ENCODE measurements at regions not wholly inside any gene's neighbourhood (a gene's known extent, or its start where the extent isn't known, plus 50 kb on each side); places are given as distances from the start of the nearest gene placed in this dataset.

- no peak for DNase-seq
Observed at GRCh38 chr2:5035057-5035488, 657.1 kb upstream of the SOX11 start.

DNA sequence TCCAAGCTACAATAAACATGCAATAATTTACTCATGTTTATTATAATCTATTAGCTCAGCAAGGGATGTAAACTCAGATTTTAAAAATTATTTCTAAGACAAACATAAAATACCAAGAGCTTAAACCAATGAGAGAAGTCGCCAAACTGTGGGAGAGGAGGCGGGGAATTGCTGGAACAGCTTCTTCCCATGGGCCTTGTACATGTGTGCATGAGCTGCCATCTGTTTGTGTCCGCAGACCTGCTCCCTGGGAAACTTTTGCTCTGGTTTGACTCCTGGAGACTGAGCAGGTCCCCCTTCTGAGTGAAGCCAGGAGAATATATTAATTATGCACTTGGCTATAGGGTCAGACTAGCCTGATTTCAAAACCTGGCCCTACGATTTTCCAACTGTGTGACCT lies 655.9 kb upstream of the SOX11 start:
- no peak for DNase-seq

GRCh38 chr2:5039241-5039975 lies 652.8 kb upstream of the SOX11 start:
- DNase-seq, result no peak

DNA sequence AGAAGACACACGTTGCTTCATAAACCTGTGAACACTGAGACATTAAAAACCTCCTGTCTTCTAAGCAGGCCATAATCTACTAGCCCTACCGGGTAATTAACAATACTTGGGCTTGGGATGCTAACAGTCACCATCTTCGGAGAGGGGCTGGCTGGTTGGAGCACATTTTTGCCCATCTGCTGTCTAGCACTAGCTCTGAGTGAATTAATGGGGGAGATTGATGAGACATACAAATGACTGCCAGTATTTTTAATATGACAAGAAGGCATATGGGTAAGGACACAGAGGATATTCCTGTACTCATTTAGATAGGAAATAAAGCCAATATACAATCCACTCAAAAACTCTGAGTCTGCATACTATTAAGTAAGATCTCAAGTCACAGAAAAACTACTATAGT lies 651.6 kb upstream of the SOX11 start:
- DNase-seq, result no peak

DNA sequence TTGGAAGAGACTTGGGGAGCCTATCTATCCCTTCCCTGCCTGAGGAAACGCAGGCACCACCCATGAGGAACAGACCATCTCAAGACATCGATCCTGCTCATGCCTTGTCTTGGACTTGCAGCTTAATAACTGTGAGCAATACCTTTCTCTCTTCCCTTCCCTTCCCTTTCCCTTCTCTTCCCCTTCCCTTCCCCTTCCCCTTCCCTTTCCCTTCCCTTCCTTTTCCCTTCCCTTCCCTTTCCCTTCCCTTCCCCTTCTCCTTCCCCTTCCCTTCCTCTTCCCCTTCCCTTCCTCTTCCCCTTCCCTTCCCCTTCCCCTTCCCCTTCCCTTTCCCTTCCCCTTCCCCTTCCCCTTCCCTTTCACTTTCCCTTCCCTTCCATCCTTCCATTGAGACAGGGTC lies 650.7 kb upstream of the SOX11 start:
- no peak for DNase-seq

- DNase-seq, result no peak
Observed at GRCh38 chr2:5042666-5043440, 649.3 kb upstream of the SOX11 start.

GRCh38 chr2:5051300-5051699 lies 640.9 kb upstream of the SOX11 start:
- DNase-seq, result no peak

GRCh38 chr2:5052905-5053304 lies 639.3 kb upstream of the SOX11 start:
- no peak for DNase-seq

GRCh38 chr2:5057891-5058351 lies 634.3 kb upstream of the SOX11 start:
- no peak for DNase-seq

GRCh38 chr2:5060956-5061355 lies 631.2 kb upstream of the SOX11 start:
- DNase-seq, result no peak

GRCh38 chr2:5064687-5065086 lies 627.5 kb upstream of the SOX11 start:
- no peak for DNase-seq

DNA sequence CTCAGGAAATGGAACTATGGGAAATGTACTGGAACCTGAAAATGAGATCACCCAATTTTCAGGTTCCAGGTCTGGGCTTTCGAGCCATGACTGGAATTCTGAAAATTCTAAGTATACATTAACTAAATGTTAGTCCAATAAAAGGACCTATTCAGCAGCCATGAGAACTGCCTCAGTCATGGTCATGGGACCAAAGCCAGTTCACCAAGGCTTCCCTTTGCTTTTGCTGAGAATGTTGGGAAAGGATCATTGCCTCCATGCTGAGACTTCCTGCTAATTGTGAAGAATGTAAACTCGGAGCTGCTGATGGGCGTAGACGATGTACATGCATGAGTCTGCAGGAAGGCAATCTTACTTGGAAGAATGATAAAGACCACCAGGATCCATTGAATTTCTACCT lies 624.4 kb upstream of the SOX11 start:
- DNase-seq, result no peak

DNA sequence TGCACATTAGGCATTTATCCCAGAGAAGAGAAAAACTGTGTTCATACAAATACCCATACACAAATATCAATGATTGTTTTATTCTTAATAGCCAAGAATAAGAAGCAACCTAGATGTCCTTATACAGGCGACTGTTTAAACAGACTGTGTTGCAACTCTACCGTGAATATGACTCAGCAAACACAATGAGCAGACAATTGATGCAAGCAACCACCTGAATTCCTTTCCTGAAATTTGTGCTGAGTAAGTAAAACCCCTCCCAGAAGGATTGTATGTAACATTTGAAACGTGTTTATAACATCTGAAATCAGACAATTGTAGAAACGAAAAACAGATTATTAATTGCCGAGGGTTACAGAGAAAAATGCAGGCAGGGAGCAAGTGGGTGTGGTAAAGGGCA lies 621.9 kb upstream of the SOX11 start:
- DNase-seq, result no peak

- DNase-seq, result no peak
Observed at GRCh38 chr2:5074733-5075132, 617.5 kb upstream of the SOX11 start.

DNA sequence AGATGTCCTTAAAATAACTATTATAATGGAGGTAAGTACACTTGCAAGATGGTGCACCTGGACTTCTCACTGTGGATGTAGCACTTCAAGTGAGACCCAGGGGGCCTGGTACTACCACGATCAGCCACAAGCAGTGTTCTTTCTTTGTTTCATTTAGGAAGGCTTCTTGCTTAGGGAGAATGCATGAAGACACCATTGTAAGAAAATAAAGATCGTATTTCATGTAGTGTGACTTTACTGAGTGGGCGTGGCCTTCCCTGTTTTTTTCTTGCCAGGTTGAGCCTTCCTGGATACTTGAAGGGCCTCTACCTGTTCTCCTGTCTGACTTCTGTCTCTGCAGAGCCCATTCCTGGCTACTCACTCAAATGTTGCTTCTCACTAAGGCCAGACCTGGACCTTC lies 615.6 kb upstream of the SOX11 start:
- no peak for DNase-seq

DNA sequence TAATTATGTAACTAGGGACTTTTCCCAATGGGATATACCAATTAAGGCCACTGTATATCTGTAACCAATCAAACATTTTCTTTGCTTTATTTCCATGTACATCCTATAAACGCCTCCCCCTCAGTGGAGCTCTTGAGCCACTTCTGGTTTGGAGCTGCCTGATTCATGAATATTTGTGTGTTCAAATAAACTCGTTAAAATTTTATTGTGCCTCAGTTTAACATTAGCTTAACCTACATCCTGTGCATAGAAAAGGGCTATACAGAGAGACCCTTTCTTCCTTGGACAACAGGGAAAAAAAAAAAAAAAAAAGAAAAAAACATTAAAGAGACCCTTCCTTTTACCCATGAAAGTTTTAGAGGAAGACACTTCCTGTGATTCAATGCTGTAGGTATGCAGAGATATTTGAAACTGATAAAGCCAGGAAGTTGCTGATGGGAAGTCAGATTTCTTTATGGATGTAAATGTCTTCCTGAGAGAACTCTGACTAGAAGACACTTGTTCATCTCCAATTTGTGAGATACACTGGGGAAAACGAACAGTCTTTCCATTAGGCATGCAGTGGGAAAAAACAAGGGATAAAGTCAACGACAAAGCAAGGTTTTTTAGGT lies 614.6 kb upstream of the SOX11 start:
- no peak for DNase-seq

DNA sequence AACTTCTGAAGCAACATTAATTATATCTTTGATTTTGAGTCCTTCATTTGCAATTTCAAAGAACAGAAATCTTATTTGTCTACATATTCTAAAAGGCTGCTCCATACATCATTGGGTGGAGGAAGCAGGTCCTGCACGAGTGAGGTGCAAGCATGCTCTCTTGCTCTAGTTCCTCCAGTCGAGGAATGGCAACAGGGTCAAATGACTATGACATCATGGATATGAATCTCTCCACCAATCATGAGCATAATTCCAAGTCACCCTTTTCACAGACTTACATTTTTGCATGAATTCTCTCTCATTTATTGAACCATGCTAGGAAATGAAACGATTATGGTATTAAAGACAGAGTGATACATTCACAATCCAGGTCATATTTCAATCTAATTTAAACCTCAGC lies 608.8 kb upstream of the SOX11 start:
- DNase-seq, result no peak

DNA sequence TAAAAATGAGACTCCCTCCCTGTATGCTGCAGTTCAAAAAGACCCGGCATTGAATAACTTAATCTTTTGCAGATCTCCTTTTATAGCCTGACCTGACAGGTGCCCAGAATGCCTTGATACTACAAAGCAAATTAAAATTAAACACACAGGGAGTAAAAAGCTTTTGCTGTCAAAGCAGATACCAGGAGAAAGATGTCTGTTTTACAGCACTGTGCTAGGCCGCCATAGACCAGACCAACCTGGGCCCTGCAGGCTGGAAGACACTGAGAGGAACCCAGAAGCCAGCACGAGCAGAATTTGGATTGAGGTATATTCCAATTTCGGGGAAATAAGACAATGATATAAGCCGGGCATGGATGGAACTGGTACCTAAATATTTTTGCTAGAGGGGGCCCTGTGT lies 602.8 kb upstream of the SOX11 start:
- DNase-seq, result no peak

DNA sequence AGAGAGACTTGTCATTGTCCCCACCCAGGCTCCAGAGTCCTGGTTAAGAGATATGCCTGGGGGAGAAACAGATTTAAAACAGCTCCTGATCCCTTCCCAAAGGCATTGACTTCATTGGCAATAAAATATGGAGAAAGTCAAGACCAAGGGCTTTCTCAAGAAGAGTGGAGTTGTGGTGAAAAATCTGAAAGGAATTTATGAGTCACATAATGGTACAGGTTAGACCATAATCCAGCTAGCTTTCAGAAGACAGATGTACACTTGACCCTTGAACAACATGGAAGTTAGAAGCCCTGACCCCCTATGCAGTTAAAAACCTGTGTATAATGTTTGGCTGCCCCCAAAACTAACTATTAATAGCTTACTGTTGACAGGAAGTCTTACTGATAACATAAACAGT lies 599.1 kb upstream of the SOX11 start:
- no peak for DNase-seq

GRCh38 chr2:5093518-5093917 lies 598.7 kb upstream of the SOX11 start:
- no peak for DNase-seq

- no peak for DNase-seq
Observed at GRCh38 chr2:5094192-5094591, 598.0 kb upstream of the SOX11 start.

GRCh38 chr2:5098286-5098685 lies 593.9 kb upstream of the SOX11 start:
- no peak for DNase-seq

- no peak for DNase-seq
Observed at GRCh38 chr2:5102823-5103222, 589.4 kb upstream of the SOX11 start.

DNA sequence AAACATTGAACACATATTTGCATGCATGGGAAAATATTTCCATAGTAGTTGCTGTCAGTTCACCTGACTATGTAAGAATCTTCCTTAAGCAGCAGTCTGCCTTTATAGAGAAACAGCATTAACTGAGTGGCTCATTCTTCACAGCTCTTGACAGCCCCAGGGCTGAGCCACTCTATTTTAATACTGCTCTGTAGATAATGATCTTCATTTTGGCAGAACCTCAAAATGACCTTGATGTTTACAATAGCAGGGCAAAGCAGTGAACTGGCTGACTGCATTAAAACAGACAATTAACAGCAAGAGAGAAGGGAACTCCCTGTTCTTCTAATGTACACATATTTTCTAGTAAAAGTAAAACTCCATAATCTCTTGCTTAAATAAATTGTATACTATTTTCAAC lies 580.6 kb upstream of the SOX11 start:
- no peak for DNase-seq
